ENCODE measurements at regions not wholly inside any gene's neighbourhood (a gene's known extent, or its start where the extent isn't known, plus 50 kb on each side); places are given as distances from the start of the nearest gene placed in this dataset.
"Not testable (repeated sequence)": the region's sequence is repeated elsewhere in the genome, so short reads cannot be mapped to it uniquely, and the experiment has no call there.

- DNase-seq: no peak
Measured at GRCh38 chr1:112855152-112855828, 100.7 kb downstream of the SLC16A1 start.

GRCh38 chr1:112854368-112854984, 101.5 kb downstream of the SLC16A1 start:
- DNase-seq: not testable (repeated sequence)

GRCh38 chr1:112853915-112854314, 102.1 kb downstream of the SLC16A1 start:
- not testable (repeated sequence) for DNase-seq

- no peak for DNase-seq
Measured at GRCh38 chr1:112852934-112853333, 103.1 kb downstream of the SLC16A1 start.

- DNase-seq: peak; percentile 70
Measured at GRCh38 chr1:112852276-112852675, 103.7 kb downstream of the SLC16A1 start.

- no peak for DNase-seq
Measured at GRCh38 chr1:112850034-112850757, 105.8 kb downstream of the SLC16A1 start.

- DNase-seq: no peak
Measured at GRCh38 chr1:112849425-112850033, 106.5 kb downstream of the SLC16A1 start.

GRCh38 chr1:112841825-112842224, 114.2 kb downstream of the SLC16A1 start:
- no peak for DNase-seq

- DNase-seq: no peak
Measured at GRCh38 chr1:112840631-112841624, 115.1 kb downstream of the SLC16A1 start.

- DNase-seq: no peak
Measured at GRCh38 chr1:112836642-112837041, 119.4 kb downstream of the SLC16A1 start.

GRCh38 chr1:112833806-112834205, 118.7 kb upstream of the PPM1J start:
- DNase-seq: no peak

- DNase-seq: not testable (repeated sequence)
Measured at GRCh38 chr1:112832259-112832658, 117.1 kb upstream of the PPM1J start.

GRCh38 chr1:112829691-112830090, 114.6 kb upstream of the PPM1J start:
- not testable (repeated sequence) for DNase-seq

- DNase-seq: no peak
Measured at GRCh38 chr1:112828716-112829115, 113.6 kb upstream of the PPM1J start.

- DNase-seq: not testable (repeated sequence)
Measured at GRCh38 chr1:112827391-112827790, 112.3 kb upstream of the PPM1J start.

GRCh38 chr1:112826217-112826944, 111.2 kb upstream of the PPM1J start:
- no peak for DNase-seq

GRCh38 chr1:112825563-112826216, 110.6 kb upstream of the PPM1J start:
- not testable (repeated sequence) for DNase-seq

GRCh38 chr1:112825075-112825474, 109.9 kb upstream of the PPM1J start:
- DNase-seq: not testable (repeated sequence)

GRCh38 chr1:112821307-112822063, 106.4 kb upstream of the PPM1J start:
- DNase-seq: not testable (repeated sequence)
